DMS114 treated with DMSO at 0.1 percent for 48 hours (cell line): ENCODE measurements at regions not wholly inside any gene's neighbourhood (a gene's known extent, or its start where the extent isn't known, plus 50 kb on each side); places are given as distances from the start of the nearest gene placed in this dataset.
"Not testable (repeated sequence)": the region's sequence is repeated elsewhere in the genome, so short reads cannot be mapped to it uniquely, and the experiment has no call there.

Experiments
- DNase-seq: peaks from one replicate; lab custom pipeline; 2025; ENCODE audit not compliant: unreplicated experiment; lab: John Stamatoyannopoulos, UW

GRCh38 chr4:84028340-84028739, 470.8 kb downstream of the NKX6-1 start:
- DNase-seq: no peak

GRCh38 chr4:84024405-84024804, 474.7 kb downstream of the NKX6-1 start:
- no peak for DNase-seq

GRCh38 chr4:84022564-84022963, 476.5 kb downstream of the NKX6-1 start:
- no peak for DNase-seq

GRCh38 chr4:84019626-84020025, 479.5 kb downstream of the NKX6-1 start:
- DNase-seq: no peak

GRCh38 chr4:84003046-84003445, 467.1 kb downstream of the GPAT3 start:
- DNase-seq: no peak

- no peak for DNase-seq
These were observed 466.1 kb downstream of the GPAT3 start for GRCh38 chr4:84001876-84002569.

GRCh38 chr4:83996254-83996653, 460.3 kb downstream of the GPAT3 start:
- DNase-seq: no peak

GRCh38 chr4:83993774-83994173, 457.9 kb downstream of the GPAT3 start:
- DNase-seq: no peak

GRCh38 chr4:83989835-83990234, 453.9 kb downstream of the GPAT3 start:
- no peak for DNase-seq

GRCh38 chr4:83981156-83981555, 445.2 kb downstream of the GPAT3 start:
- no peak for DNase-seq

- DNase-seq: no peak
These were observed 443.9 kb downstream of the GPAT3 start for GRCh38 chr4:83979773-83980172.

GRCh38 chr4:83974111-83974780, 438.3 kb downstream of the GPAT3 start:
- DNase-seq: no peak

GRCh38 chr4:83964996-83965541, 429.2 kb downstream of the GPAT3 start:
- DNase-seq: no peak

- no peak for DNase-seq
These were observed 426.6 kb downstream of the GPAT3 start for GRCh38 chr4:83962492-83962891.

GRCh38 chr4:83961575-83961974, 425.7 kb downstream of the GPAT3 start:
- DNase-seq: no peak

GRCh38 chr4:83959160-83959559, 423.3 kb downstream of the GPAT3 start:
- DNase-seq: no peak

GRCh38 chr4:83947830-83948193, 411.9 kb downstream of the GPAT3 start:
- DNase-seq: no peak

GRCh38 chr4:83947125-83947829, 411.4 kb downstream of the GPAT3 start:
- DNase-seq: no peak

- not testable (repeated sequence) for DNase-seq
These were observed 407.8 kb downstream of the GPAT3 start for GRCh38 chr4:83943691-83944090.

GRCh38 chr4:83932750-83933391, 397.0 kb downstream of the GPAT3 start:
- DNase-seq: no peak

- DNase-seq: no peak
These were observed 395.9 kb downstream of the GPAT3 start for GRCh38 chr4:83931659-83932438.
